NCI-H748 (cell line): ENCODE measurements at regions not wholly inside any gene's neighbourhood (a gene's known extent, or its start where the extent isn't known, plus 50 kb on each side); places are given as distances from the start of the nearest gene placed in this dataset.
"Not testable (repeated sequence)": the region's sequence is repeated elsewhere in the genome, so short reads cannot be mapped to it uniquely, and the experiment has no call there.

Experiments
- DNase-seq: peaks from one replicate; lab custom pipeline; 2025; ENCODE audit not compliant: unreplicated experiment; lab: John Stamatoyannopoulos, UW

DNA sequence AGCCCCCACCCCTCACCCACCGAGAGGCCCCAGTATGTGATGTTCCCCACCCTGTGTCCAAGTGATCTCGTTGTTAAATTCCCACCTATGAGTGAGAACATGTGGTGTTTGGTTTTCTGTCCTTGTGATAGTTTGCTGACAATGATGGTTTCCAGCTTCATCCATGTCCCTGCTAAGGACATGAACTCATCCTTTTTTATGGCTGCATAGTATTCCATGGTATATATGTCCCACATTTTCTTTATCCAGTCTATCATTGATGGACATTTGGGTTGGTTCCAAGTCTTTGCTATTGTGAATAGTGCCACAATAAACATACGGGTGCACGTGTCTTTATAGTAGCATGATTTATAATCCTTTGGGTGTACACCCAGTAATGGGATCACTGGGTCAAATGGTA lies 79.2 kb downstream of the PXDC1 start:
- DNase-seq: not testable (repeated sequence)

DNA sequence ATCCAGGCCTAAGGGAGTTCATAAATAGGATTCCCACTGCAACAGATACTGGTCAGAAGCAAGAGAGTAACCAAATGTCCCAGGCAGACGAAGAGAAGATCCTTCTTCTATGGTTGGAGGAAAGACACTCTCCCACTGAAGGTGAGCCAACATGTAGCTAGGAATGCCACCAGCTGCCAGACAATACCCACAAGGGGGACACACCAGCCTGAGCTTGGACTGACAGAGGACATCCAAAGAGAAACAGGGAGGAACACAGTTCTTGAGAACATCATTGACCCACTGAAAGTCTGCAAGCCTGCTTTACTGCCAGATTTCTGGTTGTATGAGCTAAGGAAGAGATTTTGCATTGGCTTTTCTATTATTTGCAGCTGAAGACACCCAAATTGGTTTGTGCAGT lies 80.1 kb downstream of the PXDC1 start:
- no peak for DNase-seq

DNA sequence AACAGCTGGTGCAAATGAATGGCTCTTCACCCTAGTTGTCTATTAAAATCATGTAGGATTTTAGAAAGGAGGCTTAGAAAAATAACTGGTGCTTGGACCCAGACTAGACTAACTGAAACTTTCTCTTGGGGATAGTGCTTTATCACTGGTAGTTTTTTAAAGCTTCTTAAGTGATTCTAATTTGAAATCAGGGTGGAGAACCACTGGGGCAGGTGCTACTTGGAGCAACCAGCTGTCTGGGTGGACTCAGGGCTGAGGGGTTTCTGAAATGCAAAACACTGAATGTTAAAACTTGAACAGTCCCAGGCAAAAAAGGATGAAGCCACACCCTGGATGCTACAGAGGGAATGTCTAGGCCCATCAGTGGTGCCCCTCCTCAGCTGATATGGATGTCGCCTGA lies 81.2 kb downstream of the PXDC1 start:
- DNase-seq: no peak

DNA sequence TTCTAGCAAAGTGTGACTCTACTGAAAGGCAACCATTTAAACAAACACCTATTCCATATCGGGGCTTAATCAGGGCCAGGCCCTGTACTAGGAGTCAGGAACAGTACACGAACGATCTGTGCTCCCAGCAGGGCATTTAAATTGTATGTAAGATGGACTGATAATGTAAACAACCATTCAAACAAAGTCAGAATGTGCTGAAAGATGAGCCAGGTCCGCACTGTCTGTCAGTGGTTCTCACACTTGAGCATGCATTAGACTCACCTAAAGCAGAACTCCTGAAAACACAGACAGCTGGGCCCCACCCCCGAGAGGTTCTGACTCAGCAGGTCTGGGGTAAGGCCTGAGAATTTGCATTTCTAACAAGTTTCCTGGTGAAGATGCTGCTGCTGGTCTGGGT lies 81.6 kb downstream of the PXDC1 start:
- peak; percentile 57 for DNase-seq

DNA sequence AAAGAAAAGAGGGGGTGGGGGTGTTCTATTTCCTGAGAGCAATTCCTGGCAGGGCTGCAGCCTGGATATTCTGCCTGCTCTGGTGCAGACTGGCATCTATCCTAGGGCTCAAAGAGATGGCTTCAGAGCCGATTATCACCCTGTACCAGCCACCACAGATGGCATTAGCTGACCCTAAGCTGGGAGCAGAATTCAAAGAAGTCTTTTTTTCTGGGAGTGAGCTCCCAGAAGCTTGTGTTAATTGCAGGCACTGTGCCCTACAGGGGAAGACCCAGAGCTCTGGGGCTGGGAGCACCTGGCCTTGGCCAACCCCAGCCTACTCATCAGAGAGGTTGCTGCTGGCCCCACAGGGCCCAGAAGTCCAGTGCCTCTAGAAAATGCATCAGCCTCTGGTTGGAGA lies 85.9 kb downstream of the PXDC1 start:
- DNase-seq: no peak

DNA sequence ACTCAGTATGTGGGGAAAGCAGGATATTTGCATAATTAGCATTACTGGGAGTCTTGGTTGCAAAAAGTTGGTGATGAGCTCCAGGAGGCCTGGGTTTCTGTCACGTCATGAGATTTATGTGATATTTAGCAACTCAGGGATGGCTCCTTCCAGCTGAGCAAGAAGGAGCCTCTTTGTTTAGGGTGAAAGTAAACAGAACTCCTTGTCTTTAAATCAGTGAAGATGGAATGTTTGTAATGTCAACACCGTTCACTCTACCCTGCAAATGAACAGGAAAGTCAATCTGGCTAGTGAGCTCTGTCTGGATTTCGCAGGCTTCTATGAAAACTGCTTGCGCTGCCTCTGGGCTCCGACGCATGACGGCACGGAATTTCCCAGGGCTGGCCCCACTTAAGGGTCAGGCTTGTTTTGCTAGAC lies 86.9 kb downstream of the PXDC1 start:
- DNase-seq: no peak

DNA sequence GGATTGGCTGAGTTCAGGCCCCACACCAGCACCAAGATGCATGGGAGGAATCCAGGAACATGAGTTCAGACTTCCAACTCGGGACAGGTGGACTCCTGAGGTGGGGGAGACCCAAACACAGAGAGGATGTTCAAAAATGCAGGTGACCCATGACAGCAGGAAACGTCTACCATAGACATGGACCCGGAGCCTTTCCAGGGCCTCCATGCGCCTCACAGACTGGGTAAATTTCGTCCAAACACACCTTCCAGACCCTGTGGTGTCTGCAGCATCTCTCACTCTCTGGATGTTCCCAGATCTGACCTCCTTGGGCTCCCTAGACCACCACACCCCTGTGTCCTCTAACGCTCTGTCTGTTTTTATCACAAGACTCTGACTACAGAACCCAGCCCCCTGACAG lies 87.7 kb downstream of the PXDC1 start:
- no peak for DNase-seq

DNA sequence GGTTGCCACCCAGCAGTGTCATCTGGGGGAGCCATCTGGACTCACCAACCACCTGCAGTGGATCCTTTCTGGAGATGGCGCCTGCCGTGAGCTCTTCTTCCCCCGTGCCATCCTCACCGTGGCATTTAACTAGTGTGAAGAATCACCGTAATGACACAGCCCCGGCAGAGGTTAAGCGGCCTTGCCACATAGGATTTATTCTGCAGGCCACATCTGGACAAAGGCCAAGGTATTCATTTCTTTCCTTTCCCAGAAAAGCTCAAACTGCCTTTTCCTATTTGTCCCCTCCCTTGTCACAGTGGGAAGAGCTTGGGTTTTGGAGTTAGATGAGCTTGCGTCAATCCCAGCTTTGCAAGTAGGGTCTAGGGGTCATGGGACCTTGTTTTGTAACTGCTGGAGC lies 88.4 kb downstream of the PXDC1 start:
- no peak for DNase-seq

DNA sequence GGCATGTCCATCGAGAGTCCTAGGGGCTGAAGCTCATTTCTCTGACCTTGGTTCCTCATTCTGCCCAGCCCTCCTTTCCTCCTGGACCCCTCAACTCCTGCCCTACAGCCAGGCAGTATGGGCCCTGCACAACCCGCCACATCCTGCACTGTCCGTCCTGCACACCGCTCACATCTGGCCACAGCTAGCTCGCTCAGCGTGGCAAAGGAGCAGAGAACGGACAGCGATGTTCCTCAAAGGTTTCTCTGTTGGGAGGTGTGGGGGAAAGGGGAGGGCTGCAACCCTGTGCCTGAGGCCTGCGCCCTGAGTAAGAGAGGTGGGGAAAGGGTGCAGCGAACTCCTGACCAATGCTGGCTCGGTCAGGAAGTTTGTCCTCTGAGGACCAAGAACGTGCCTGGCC lies 90.1 kb downstream of the PXDC1 start:
- DNase-seq: no peak

DNA sequence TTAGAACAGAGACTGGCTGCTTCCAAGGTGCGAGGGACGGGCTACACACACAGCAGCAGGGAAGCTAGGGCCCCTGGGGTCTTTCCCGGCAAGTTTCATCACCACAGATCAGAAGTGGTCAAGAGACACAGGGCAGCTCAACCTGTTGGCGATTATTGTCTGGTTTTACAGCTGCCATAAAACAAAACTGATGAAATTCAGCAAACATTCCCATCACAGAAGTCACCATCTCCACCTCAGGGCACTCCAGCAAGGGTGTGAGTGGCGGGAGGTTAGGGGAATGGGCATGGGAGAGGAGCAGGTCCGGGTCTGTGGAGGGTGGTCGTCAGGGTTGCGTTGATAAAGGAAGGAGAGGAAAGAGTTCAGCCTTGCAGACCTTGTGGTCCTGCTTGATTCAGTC lies 91.0 kb downstream of the PXDC1 start:
- DNase-seq: no peak

DNA sequence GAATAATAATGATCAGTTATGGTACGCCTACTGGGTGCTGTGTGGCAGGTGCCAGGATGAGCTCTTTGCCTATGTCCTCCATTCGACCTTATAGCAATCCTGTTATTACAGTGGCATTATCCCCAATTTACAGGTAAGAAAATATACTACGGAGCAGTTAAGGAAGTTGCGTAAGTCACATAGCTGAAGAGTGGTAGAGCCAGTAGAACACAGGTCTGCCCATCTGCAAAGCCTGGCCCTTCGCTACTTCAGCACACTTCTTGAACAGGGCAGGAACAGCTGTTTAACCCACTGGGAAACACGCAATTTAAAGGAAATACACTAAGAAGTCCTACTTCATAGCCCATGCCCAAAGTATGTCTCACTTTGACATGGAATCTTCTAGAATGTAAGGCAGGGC lies 91.8 kb downstream of the PXDC1 start:
- no peak for DNase-seq

DNA sequence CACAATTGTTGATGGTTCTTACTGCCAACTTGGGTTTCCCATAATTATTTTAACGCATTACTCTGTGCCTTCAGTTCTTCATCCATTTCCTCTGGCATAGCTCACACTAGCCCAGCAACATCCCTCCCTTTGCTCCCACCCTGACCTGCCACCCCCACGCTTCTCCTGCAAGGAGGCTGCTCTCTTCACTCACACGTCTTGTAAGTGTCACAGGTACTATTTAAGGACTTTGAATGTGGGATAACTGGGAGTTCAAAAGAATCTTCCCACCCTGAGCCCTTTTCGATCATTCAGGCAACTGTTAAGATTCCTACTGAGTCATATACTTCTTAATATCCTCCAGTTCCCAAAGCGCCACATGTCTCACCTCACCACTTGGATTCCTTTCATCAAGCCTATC lies 95.4 kb downstream of the PXDC1 start:
- DNase-seq: no peak

DNA sequence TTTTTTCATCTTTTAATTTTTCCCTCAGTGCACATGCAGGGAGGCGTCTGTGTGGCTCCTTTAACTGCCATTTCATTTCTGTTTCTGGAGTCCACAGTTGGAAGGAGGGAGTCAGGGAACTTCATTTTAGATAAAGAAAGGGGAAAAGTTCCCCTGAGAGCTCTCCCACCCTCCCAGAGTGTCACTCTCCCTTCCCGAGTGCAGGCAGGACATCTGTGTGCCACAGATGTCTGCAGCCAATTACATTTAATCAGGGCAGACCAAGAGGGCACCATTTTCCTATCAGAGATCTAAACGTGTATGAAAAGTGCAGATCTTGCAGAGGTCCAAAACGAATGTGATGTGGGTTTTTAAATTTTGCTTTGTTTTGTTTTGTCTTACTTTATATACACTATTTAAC lies 96.6 kb downstream of the PXDC1 start:
- no peak for DNase-seq

DNA sequence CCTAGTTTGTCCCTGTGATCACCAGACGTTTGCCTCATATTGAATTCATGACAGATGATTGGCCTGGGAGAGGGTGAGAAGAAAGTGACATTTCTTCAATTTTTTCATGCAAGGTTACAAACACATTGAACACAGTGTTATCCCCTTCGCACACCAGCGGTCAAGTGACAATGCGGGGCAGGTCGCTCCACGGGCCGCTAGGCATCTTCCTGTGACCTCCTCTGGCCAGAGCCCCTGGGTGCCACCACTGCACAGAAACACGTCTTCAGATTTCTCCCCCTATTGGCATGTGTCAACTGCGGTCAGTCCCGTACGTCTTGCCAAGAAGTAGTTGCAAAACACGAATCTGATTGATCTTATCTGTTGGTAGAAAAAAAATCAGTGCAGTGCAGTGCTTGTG lies 97.1 kb downstream of the PXDC1 start:
- DNase-seq: no peak

DNA sequence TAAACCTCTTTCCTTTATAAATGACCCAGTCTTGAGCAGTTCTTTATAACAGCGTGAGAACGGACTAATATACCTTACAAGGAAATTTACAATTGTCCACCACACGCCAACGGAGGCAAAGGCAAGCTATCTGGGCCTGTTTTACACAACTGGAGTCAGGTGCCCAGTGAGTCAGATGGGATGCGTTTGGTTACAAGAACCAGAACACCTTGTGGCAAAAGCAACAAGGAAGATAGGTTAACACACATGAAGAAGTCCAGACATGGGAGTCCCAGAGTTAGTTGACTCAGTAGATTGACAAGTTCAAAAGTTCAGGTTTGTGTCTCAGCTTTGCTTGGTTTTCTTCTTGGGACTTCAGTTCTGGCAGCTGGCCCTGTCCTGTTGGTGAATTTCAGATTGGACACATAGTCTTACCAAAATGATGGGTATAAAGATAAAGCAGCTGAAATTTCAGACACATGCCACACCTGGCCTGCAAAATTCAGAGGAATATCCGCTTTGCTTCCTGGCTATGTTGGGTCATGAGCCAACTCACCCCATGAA lies 97.9 kb downstream of the PXDC1 start:
- no peak for DNase-seq

DNA sequence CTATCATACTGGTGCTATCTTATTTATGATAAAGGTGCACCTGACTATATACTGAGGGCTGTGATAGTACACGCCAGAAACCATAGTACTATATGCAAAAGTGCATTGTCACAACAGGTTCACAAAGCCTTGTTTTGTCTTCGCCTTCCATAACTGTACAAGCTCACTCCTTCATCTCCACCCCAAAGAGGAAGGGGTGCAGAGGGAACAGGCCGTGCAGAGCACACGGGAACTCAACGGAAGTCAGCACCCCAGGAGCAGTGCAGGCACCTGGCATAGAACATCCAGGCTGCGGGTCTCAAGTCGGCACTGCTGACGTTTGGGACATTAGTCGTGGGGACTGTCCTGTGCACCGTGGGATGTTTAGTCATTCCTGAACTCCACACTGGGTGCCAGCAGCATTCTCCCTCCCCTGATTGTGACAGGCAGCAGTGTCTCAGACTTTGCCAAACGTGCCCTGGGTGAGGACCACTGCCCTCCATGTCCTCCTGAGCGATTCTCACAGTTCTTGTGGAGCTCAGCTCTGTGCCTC lies 99.7 kb downstream of the PXDC1 start:
- no peak for DNase-seq

DNA sequence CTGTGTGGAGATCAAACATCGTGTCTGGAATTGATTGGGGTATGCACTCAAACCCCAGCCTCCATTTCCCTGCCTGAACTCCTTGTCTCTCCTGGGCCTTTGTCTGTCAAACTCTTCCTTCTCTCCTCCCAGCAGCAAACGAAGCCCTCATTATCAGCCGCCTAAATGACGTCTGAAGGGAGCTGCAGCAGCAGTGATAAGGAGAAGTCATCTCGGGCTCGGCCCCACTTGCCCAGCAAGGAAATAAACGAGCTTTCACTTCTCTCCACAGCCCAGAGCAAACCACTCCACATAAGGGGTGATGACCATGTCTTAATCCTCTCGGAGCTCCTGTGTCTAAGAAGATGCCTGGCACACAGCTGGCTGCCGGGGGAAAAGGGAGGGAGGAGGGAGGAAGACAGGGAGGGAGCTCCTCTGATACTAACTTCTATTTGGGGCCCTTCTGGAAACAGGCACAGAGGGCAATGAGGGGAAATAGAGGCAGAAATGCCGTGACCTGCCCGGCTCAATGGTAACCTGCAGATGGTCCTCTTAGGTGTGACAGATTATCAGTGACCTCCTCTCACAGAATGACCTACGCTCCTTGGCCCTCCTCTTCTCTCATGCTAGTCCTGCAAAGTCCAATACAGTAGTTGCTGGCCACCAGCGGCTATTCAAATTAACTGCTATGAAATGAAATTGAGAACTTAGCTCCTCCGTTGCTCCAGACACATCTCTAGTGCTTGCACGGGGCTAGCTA lies 100.4 kb downstream of the PXDC1 start:
- DNase-seq: no peak

DNA sequence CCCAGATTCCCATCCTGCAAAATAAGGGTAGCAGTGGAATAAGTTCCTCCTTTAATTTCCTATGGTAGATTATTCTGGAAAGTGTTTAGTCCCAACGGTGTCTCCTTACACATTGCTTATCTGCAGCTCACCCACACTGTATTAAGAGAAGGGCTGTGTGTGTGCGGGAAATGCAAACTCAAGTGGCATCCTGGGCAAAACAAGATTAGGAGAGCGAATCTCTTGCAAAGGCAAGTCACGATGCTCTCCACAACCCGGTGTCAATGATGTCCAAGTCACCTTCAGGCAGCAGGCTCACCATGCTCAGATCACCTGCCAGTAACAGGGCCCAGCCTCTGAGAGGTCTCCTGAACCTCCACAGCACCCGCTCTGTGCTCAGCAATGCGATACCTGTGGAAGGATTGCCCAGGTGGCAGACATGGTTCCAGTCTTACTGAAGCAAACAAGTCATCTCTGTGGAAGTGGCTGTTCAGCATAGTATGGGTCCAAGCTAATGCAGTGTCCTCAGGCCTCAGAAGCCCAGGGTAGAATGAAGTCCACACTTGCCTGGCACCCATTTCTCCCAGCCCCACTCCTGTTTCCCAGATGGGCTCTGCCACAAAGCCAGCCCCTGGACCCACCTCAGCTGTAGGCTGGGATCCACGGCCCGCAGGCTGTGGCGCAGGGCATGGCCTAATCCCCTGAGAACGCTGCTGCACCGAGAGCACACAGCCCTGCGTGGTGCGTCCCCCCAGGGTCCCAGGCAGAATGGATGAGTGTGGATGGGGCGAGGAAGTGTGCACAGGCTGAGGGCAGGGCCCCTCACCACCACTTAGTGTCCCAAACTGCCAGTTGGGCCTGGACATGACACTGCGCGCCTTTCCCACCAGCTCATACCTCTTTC lies 101.2 kb downstream of the PXDC1 start:
- no peak for DNase-seq

DNA sequence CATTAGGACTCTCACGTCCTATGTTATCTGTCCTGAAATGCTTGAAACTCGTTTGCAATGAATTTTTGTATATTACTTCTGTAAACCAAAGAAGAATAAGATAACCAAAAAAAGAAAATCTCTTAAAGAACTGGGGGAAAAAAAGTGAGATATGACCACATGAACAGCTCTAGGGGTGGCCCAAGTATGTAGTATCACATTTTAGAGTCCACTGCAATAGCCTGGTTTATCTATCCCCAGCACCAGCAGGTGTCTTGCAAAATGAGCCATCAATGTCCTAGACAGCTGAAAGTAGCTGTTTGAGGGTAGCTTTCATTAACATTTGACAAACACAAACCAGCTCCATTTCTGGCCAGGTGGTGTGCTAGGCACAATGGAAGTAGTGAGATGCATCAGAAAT lies 102.8 kb downstream of the PXDC1 start:
- peak; percentile 64 for DNase-seq

DNA sequence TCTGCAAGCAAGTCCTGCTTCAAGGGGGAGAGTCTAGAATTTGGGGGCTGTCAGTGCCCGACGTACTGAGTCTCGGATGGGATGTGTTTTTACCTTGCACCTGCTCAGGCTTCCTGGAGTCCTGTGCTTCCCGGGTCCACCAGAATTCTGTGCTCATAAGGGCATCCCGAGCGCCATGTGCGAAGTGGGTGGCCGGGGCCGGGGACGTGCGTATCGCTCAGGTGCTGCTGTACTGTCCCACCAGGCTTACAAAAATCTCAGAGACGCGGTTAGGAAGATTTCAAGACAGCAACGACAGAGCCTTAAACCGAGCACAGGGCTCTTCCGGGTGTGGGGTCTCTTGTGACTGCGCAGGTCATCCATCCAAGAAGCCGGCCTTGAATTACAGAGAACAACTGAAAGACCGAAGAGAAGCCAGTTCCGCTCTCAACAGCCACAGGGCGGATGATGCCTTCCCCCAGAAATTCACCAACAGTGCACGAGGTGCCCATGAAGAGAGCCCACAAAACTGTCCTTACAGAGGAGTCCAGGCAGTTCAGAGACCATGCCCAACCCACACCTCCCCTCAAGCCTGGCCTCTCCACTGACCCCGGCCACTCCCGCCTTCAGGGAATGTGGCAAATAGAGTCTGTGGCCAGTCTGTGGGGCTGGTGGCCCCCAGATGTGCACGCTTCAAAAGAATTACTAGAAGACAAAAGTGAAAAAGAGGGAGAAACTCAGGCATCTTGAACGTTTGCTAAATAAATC lies 104.7 kb downstream of the PXDC1 start:
- no peak for DNase-seq

DNA sequence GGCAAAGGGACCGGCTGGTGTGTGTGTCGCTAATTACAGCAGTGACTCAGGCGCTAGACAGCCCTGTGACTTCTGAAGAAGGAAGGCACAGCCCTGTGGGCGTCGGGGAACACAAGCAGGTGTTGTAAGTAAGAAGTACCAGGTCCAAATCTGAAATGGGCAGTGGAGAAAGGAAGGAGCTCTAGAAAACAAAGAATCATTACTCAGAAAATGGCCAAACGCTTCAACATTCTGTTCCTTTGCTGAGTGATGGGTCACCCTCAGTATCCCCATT lies 106.8 kb downstream of the PXDC1 start:
- no peak for DNase-seq
